ENCODE measurements at regions not wholly inside any gene's neighbourhood (a gene's known extent, or its start where the extent isn't known, plus 50 kb on each side); places are given as distances from the start of the nearest gene placed in this dataset.

DNA sequence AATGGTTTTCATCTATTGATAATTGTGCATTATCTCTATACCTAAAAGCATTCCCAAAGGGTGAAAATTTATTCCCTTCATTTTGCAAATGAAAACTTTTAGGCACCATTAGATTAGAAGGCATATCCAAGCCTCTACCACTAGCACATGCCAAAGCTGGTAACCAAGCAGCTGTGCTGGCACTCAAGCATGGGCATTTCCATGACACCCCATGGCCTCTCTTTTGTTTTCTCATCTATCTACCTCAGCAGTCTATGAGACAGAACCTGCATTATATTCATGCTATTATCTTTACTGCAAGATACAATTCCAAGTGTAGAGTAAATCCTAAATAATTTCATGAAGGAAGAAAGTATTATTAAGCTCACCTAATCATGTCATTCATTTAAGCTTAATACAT is 334.3 kb upstream of the LRRC7 start:
- TF ChIP-seq, protein P1, sequence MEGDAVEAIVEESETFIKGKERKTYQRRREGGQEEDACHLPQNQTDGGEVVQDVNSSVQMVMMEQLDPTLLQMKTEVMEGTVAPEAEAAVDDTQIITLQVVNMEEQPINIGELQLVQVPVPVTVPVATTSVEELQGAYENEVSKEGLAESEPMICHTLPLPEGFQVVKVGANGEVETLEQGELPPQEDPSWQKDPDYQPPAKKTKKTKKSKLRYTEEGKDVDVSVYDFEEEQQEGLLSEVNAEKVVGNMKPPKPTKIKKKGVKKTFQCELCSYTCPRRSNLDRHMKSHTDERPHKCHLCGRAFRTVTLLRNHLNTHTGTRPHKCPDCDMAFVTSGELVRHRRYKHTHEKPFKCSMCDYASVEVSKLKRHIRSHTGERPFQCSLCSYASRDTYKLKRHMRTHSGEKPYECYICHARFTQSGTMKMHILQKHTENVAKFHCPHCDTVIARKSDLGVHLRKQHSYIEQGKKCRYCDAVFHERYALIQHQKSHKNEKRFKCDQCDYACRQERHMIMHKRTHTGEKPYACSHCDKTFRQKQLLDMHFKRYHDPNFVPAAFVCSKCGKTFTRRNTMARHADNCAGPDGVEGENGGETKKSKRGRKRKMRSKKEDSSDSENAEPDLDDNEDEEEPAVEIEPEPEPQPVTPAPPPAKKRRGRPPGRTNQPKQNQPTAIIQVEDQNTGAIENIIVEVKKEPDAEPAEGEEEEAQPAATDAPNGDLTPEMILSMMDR (IDR thresholded peaks at IDR 0.05) = no peak
- TF ChIP-seq ZFX (IDR thresholded peaks at IDR 0.05; ENCODE audit: borderline replicate concordance) = no peak

All from 22Rv1 (cell line).